Epithelial cell of proximal tubule (primary cell): ENCODE measurements at regions not wholly inside any gene's neighbourhood (a gene's known extent, or its start where the extent isn't known, plus 50 kb on each side); places are given as distances from the start of the nearest gene placed in this dataset.

Source experiments
- DNase-seq: peaks from one replicate; pipeline ENCODE4 v3.0.0-alpha.2; 2011; ENCODE audit warnings: low read depth
- H3K4me3 ChIP-seq: 2 replicates; pipeline ENCODE4 v1.5.1; 2011; ENCODE audit warnings: low read depth, mild to moderate bottlenecking, low read length
- TF ChIP-seq, protein P1 (sequence below): conservative IDR thresholded peaks from 2 replicates; pipeline ENCODE4 v1.5.1; 2012; ENCODE audit warnings: low read depth, mild to moderate bottlenecking, low read length

DNA sequence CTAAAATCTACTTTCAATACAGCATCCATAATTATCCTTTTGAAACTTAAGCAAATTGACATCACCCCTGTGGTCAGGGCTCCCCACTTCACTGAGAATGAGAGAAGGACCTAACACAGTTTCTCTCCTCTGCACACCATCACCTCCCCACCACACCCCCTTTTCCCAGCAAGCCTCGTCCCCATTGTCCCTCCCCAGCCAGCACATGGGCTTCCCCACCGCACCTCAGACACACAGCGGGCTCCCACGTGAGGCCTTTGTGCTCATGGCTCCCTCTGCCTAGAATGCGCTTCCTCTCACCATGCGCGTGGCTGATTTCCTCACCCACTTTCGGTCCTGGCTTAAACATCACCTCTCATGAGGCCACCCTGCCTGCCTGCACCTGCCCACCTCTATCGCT is 639.0 kb upstream of the FRG1 start:
- no peak for DNase-seq
- no peak overlapping the region for H3K4me3 ChIP-seq
- TF ChIP-seq, protein P1, sequence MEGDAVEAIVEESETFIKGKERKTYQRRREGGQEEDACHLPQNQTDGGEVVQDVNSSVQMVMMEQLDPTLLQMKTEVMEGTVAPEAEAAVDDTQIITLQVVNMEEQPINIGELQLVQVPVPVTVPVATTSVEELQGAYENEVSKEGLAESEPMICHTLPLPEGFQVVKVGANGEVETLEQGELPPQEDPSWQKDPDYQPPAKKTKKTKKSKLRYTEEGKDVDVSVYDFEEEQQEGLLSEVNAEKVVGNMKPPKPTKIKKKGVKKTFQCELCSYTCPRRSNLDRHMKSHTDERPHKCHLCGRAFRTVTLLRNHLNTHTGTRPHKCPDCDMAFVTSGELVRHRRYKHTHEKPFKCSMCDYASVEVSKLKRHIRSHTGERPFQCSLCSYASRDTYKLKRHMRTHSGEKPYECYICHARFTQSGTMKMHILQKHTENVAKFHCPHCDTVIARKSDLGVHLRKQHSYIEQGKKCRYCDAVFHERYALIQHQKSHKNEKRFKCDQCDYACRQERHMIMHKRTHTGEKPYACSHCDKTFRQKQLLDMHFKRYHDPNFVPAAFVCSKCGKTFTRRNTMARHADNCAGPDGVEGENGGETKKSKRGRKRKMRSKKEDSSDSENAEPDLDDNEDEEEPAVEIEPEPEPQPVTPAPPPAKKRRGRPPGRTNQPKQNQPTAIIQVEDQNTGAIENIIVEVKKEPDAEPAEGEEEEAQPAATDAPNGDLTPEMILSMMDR: no peak

DNA sequence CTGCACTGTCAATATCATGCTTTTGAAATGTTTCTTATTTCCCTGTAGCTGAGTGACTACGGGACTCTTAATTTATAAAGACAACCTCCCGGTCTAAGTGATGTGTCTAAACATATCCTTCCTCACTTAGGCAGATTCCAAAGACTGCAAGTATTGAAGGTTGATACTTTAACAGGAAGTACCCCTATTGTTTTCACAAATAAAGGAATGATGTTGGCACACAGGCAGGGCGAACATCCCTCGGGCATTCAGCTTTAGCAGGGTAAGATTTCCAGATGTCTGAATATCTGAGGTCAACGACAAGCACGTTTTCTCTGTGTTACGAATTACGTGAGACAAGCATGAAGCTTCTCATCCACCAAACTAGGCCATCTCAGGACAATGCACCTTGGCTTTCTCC is 638.0 kb upstream of the FRG1 start:
- DNase-seq: no peak
- TF ChIP-seq, protein P1: no peak
- H3K4me3 ChIP-seq: no peak overlapping the region

DNA sequence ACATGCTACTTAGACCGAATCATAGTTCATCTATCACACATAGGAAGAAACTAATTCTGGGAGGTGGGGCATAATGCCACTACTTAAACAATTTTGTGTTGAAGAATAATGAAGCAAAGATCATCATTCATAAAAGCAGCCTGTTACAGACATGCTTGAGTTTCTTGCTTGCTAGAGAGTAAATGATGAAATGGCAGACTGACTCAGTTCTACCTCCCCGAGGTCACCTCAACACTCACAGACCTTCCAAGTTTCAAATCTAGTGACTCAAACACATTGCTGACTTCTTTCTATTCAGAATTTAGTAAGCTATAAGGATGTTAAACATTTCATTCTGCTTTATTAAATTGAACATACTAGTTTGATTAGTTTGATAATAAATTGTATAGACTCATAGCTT is 636.5 kb upstream of the FRG1 start:
- TF ChIP-seq, protein P1: no peak
- H3K4me3 ChIP-seq: no peak overlapping the region
- no peak for DNase-seq

DNA sequence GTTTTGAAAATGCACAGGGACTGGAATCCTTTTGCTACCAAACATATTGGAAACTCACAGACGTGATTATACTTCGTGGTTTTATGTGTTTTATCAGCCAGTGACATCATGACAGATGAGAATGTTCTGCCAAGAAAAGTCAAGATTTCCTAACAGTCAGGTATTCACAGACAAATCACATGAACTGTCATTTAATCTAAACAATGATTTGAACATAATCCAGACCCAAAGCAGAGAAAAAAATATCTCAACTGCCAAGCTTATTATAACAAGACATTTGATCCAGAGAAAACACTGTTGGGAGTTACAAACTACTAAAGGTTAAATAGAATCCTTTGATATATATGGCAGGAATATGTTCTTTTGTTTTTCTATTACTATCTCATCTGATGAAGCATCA is 635.9 kb upstream of the FRG1 start:
- no peak overlapping the region for H3K4me3 ChIP-seq
- no peak for DNase-seq
- TF ChIP-seq, protein P1: no peak

DNA sequence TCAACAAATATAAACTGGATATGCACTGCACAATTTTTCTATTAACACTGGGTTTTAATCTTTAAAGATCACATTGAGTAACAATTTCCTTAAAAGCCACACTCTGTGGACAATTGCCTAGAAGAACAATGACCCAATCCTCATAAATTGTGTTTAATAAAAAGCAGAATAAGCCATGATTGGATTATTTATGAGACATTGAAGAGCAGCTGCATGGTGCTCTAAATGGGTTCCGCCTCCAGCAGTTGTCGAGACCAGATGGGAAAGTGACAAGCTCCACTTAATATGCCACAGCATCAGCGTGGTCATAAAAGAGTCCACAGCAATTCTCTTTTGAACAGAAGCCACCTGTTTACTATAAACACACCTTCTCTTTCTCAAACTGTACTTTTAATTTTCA is 635.2 kb upstream of the FRG1 start:
- H3K4me3 ChIP-seq: no peak overlapping the region
- TF ChIP-seq, protein P1: no peak
- DNase-seq: no peak

DNA sequence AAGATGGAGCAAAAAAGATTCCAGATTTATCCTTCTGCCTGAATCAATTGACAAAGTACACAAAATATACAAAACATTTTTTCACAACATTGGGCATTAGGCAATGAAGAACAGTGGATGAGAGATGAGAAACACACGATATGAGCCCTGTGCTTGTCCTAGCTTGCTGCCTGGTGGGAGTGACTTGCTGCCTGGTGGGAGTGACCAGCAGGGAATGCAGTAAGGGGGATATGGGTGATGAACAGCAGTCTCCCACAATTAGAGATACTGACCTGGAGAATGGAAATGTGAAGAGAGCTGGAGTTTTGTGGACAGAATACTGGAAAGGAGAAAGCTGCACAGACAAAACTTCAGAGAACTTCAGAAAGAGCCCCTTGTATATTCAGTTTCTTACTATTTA is 629.4 kb upstream of the FRG1 start:
- DNase-seq: no peak
- TF ChIP-seq, protein P1: no peak
- no peak overlapping the region for H3K4me3 ChIP-seq

DNA sequence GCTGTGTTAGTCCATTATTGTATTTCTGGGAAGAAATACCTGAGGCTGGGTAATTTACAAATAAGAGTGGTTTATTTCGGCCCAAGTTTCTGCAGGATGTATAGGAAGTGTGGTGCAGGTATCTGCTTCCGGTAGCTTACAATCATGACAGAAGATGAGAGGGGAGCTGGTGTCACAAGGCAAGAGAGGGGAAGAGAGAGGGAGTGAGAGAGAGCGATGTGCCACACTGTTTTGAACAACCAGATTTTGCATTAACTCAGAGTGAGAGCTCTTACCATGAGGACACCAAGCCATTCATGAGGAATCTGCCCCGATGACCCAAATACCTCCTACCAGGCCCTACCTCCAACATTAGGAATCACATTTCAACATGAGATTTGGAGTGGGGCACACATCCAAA is 627.6 kb upstream of the FRG1 start:
- DNase-seq: no peak
- TF ChIP-seq, protein P1: no peak

More for the DNA sequence above, 627.6 kb upstream of the FRG1 start:
- no peak overlapping the region for H3K4me3 ChIP-seq
